HS-5 (cell line): ENCODE measurements at regions not wholly inside any gene's neighbourhood (a gene's known extent, or its start where the extent isn't known, plus 50 kb on each side); places are given as distances from the start of the nearest gene placed in this dataset.
A peak's percentile ranks its signal among the peaks of the same experiment; 100 is the strongest.

Experiments
- DNase-seq: peaks from one replicate; pipeline ENCODE4 v3.0.0-alpha.2; 2012; ENCODE audit warnings: low read depth

GRCh38 chr2:120675460-120676130 lies 60.1 kb upstream of the GLI2 start:
- DNase-seq, result no peak

GRCh38 chr2:120677221-120677620 lies 58.4 kb upstream of the GLI2 start:
- DNase-seq, result no peak

GRCh38 chr2:120677696-120678247 lies 57.9 kb upstream of the GLI2 start:
- DNase-seq, result no peak

GRCh38 chr2:120678251-120678650 lies 57.4 kb upstream of the GLI2 start:
- no peak for DNase-seq

- no peak for DNase-seq
Observed at GRCh38 chr2:120678926-120679325, 56.7 kb upstream of the GLI2 start.

GRCh38 chr2:120679526-120679925 lies 56.1 kb upstream of the GLI2 start:
- no peak for DNase-seq

GRCh38 chr2:120680136-120680761 lies 55.4 kb upstream of the GLI2 start:
- DNase-seq, result peak; percentile 49

GRCh38 chr2:120681181-120681580 lies 54.5 kb upstream of the GLI2 start:
- DNase-seq, result no peak

GRCh38 chr2:120681696-120682288 lies 53.9 kb upstream of the GLI2 start:
- DNase-seq, result no peak

- no peak for DNase-seq
Observed at GRCh38 chr2:120682654-120683053, 53.0 kb upstream of the GLI2 start.

GRCh38 chr2:120683081-120683480 lies 52.6 kb upstream of the GLI2 start:
- no peak for DNase-seq

- no peak for DNase-seq
Observed at GRCh38 chr2:120683701-120684100, 52.0 kb upstream of the GLI2 start.

- DNase-seq, result no peak
Observed at GRCh38 chr2:120684289-120685065, 51.2 kb upstream of the GLI2 start.

GRCh38 chr2:120685066-120685973 lies 50.3 kb upstream of the GLI2 start:
- DNase-seq, result no peak
